ENCODE measurements at regions not wholly inside any gene's neighbourhood (a gene's known extent, or its start where the extent isn't known, plus 50 kb on each side); places are given as distances from the start of the nearest gene placed in this dataset.

GRCh38 chr10:33388785-33389184 lies 54.3 kb upstream of the NRP1 start:
- TF ChIP-seq POLR2A (IDR thresholded peaks at IDR 0.05) (no peak), CTCF (IDR thresholded peaks at IDR 0.05) (no peak), EP300 (IDR thresholded peaks at IDR 0.05) (no peak), POLR2AphosphoS5 (IDR thresholded peaks at IDR 0.05) (no peak)
